Neural progenitor cell (in vitro differentiated cells): ENCODE measurements at regions not wholly inside any gene's neighbourhood (a gene's known extent, or its start where the extent isn't known, plus 50 kb on each side); places are given as distances from the start of the nearest gene placed in this dataset.

Source experiments
- DNase-seq: peaks from one replicate; pipeline ENCODE4 v3.0.0-alpha.2; 2016; ENCODE audit warnings: low spot score
- H2AFZ ChIP-seq: fragments of 200-600 bp; sonication (generic); replicated peaks from 2 replicates; pipeline ENCODE4 v1.6.1; 2016; ENCODE audit warnings: antibody characterized with exemption
- H3F3A ChIP-seq: fragments of 200-600 bp; sonication (generic); 2 replicates; pipeline ENCODE4 v1.6.1; 2016; ENCODE audit warnings: antibody characterized with exemption, low read depth
- H3K27ac ChIP-seq: fragments of 200-600 bp; sonication (generic); 2 replicates; pipeline ENCODE4 v1.5.1; 2016; ENCODE audit warnings: mild to moderate bottlenecking
- H3K27me3 ChIP-seq: fragments of 200-600 bp; sonication (generic); 2 replicates; pipeline ENCODE4 v1.6.1; 2016; ENCODE audit warnings: mild to moderate bottlenecking, moderate library complexity
- H3K36me3 ChIP-seq: fragments of 200-600 bp; sonication (generic); 2 replicates; pipeline ENCODE4 v1.5.1; 2016
- H3K4me1 ChIP-seq: fragments of 200-600 bp; sonication (generic); 2 replicates; pipeline ENCODE4 v1.6.1; 2016; ENCODE audit warnings: mixed run types
- H3K4me2 ChIP-seq: fragments of 200-600 bp; sonication (generic); 2 replicates; pipeline ENCODE4 v1.6.1; 2016
- H3K4me3 ChIP-seq: fragments of 200-600 bp; sonication (generic); 2 replicates; pipeline ENCODE4 v1.5.1; 2016
- H3K79me2 ChIP-seq: fragments of 200-600 bp; sonication (generic); 2 replicates; pipeline ENCODE4 v1.6.1; 2016; ENCODE audit warnings: low read depth
- H3K9ac ChIP-seq: fragments of 200-600 bp; sonication (generic); 2 replicates; pipeline ENCODE4 v1.6.1; 2016
- H3K9me3 ChIP-seq: fragments of 200-600 bp; sonication (generic); 2 replicates; pipeline ENCODE4 v1.5.1; 2016; ENCODE audit warnings: low read depth
- H4K20me1 ChIP-seq: fragments of 200-600 bp; sonication (generic); 2 replicates; pipeline ENCODE4 v1.6.1; 2016; ENCODE audit warnings: low read depth
- H3K27ac Mint-ChIP-seq: 3 replicates; pipeline ENCODE4 v1.8.0; 2021; ENCODE audit warnings: mixed read lengths
- H3K27me3 Mint-ChIP-seq: 2 replicates; pipeline ENCODE4 v1.8.0; 2022; ENCODE audit warnings: low read depth, mild to moderate bottlenecking, inconsistent platforms, moderate library complexity, mixed read lengths; ENCODE audit not compliant: insufficient read depth
- H3K36me3 Mint-ChIP-seq: 3 replicates; pipeline ENCODE4 v1.8.0; 2021; ENCODE audit warnings: mixed read lengths
- H3K4me1 Mint-ChIP-seq: 3 replicates; pipeline ENCODE4 v1.8.0; 2021; ENCODE audit warnings: mixed read lengths
- H3K4me3 Mint-ChIP-seq: 3 replicates; pipeline ENCODE4 v1.8.0; 2021; ENCODE audit warnings: mild to moderate bottlenecking, moderate library complexity, mixed read lengths
- H3K9me3 Mint-ChIP-seq: 3 replicates; pipeline ENCODE4 v1.8.0; 2020; ENCODE audit warnings: mixed read lengths
- CTCF ChIP-seq: fragments of 200-600 bp; sonication (generic); IDR thresholded peaks from 2 replicates; pipeline ENCODE4 v1.5.1; 2017; ENCODE audit warnings: antibody characterized with exemption, mild to moderate bottlenecking
- EZH2 ChIP-seq: fragments of 200-600 bp; sonication (generic); IDR thresholded peaks from 2 replicates; pipeline ENCODE4 v1.6.1; 2017; ENCODE audit warnings: antibody characterized with exemption, mild to moderate bottlenecking, moderate library complexity
- EZH2phosphoT487 ChIP-seq: fragments of 200-600 bp; sonication (generic); IDR thresholded peaks from 2 replicates; pipeline ENCODE4 v1.6.1; 2017; ENCODE audit warnings: antibody characterized with exemption

GRCh38 chr6:144586986-144587385 lies 301.9 kb downstream of the UTRN start:
- no peak overlapping the region for H2AFZ ChIP-seq
- no peak overlapping the region for H3K27ac Mint-ChIP-seq
- H3K4me1 ChIP-seq = peaks cover 13% of the 10 kb centered on the region
- H3K4me1 Mint-ChIP-seq = peaks cover 12% of the 10 kb centered on the region
- H3K9ac ChIP-seq = no peak overlapping the region
- no peak overlapping the region for H3K27ac ChIP-seq
- no peak overlapping the region for H3K4me2 ChIP-seq
- H3K36me3 ChIP-seq = no peaks in the 10 kb centered on the region
- H3K27me3 ChIP-seq = no peaks in the 10 kb centered on the region
- H3K36me3 Mint-ChIP-seq = peaks cover 2% of the 10 kb centered on the region
- DNase-seq = no peak
- no peaks in the 10 kb centered on the region for H3K9me3 Mint-ChIP-seq
- H3K4me3 Mint-ChIP-seq = no peak overlapping the region
- H3K27me3 Mint-ChIP-seq = no peaks in the 10 kb centered on the region
- TF ChIP-seq CTCF (no peak), EZH2phosphoT487 (no peak), EZH2 (no peak)
- H3K4me3 ChIP-seq = no peak overlapping the region
- H3K79me2 ChIP-seq = no peaks in the 10 kb centered on the region
- H3F3A ChIP-seq = no peaks in the 10 kb centered on the region
- H4K20me1 ChIP-seq = peaks cover 3% of the 10 kb centered on the region
- no peaks in the 10 kb centered on the region for H3K9me3 ChIP-seq

- Histone ChIP-seq H3K36me3 (no peaks in the 10 kb centered on the region), H3F3A (no peaks in the 10 kb centered on the region), H3K4me1 (peaks cover under 1% of the 10 kb centered on the region), H3K27me3 (no peaks in the 10 kb centered on the region), H3K9me3 (no peaks in the 10 kb centered on the region), H3K27ac (no peak overlapping the region), H2AFZ (no peak overlapping the region), H3K79me2 (no peaks in the 10 kb centered on the region), H3K4me3 (no peak overlapping the region), H3K9ac (no peak overlapping the region), H3K4me2 (no peak overlapping the region), H4K20me1 (no peaks in the 10 kb centered on the region)
- H3K4me3 Mint-ChIP-seq = no peak overlapping the region
- H3K4me1 Mint-ChIP-seq = no peaks in the 10 kb centered on the region
- DNase-seq = no peak
- no peaks in the 10 kb centered on the region for H3K9me3 Mint-ChIP-seq
- H3K27me3 Mint-ChIP-seq = no peaks in the 10 kb centered on the region
- H3K27ac Mint-ChIP-seq = no peak overlapping the region
- TF ChIP-seq EZH2 (no peak), CTCF (no peak), EZH2phosphoT487 (no peak)
- H3K36me3 Mint-ChIP-seq = peaks cover 6% of the 10 kb centered on the region
Observed at GRCh38 chr6:144588697-144589325, 303.7 kb downstream of the UTRN start.

GRCh38 chr6:144590532-144590931 lies 305.4 kb downstream of the UTRN start:
- Histone ChIP-seq H3K4me1 (peaks cover 4% of the 10 kb centered on the region), H3K27me3 (no peaks in the 10 kb centered on the region), H4K20me1 (no peaks in the 10 kb centered on the region), H3F3A (no peaks in the 10 kb centered on the region), H3K36me3 (no peaks in the 10 kb centered on the region), H3K27ac (no peak overlapping the region), H3K9me3 (no peaks in the 10 kb centered on the region), H3K79me2 (no peaks in the 10 kb centered on the region), H3K4me2 (no peak overlapping the region), H3K9ac (no peak overlapping the region), H3K4me3 (no peak overlapping the region), H2AFZ (no peak overlapping the region)
- peaks cover 6% of the 10 kb centered on the region for H3K36me3 Mint-ChIP-seq
- no peak overlapping the region for H3K27ac Mint-ChIP-seq
- H3K9me3 Mint-ChIP-seq = no peaks in the 10 kb centered on the region
- no peak for DNase-seq
- no peak for TF ChIP-seq EZH2
- TF ChIP-seq CTCF = no peak
- TF ChIP-seq EZH2phosphoT487 = no peak
- no peaks in the 10 kb centered on the region for H3K4me1 Mint-ChIP-seq
- no peaks in the 10 kb centered on the region for H3K27me3 Mint-ChIP-seq
- H3K4me3 Mint-ChIP-seq = no peak overlapping the region
